GM18520 (cell line): ENCODE measurements at regions not wholly inside any gene's neighbourhood (a gene's known extent, or its start where the extent isn't known, plus 50 kb on each side); places are given as distances from the start of the nearest gene placed in this dataset.
A peak's percentile ranks its signal among the peaks of the same experiment; 100 is the strongest.
"Not testable (repeated sequence)": the region's sequence is repeated elsewhere in the genome, so short reads cannot be mapped to it uniquely, and the experiment has no call there.

ENCODE experiments used
- ATAC-seq: cut with Tn5 transposase; IDR thresholded peaks from one replicate; pipeline ENCODE4 v1.9.1; 2021; ENCODE audit not compliant: unreplicated experiment

DNA sequence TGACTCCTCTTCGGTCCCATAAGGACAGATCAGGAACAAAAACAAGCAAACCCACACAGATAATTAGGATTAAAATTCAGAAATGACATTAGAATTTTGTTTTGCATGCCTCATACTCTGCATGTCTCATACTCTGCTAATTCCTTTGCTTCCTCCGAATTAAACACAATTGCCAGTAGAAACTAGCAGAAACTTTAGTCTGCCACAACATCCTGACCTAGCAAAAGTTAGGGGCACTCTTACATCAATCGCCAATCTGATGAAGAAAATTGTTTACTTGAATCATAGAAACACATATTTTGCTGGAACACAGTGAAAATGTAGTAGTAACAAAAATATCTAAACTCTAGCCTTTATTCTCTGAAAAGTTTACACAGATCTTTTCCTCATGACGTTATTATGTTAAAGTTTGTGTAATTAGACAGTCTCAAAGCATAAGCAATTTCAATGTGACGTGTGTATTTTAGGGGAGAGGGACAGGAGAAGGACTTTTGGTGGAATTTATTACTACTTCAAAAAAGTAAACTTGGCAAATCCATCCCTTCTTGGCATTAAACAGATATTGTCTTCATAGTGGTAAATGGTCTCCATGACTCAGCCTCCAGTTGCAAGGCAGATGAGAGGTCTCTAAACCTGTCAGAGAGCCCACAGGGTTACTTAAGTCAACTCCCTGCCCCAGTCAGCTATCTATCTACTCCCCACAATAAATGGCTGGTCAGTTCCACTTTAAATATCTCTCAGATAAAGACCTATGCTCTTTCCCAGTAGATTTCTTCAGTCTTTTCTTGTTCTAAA lies 249.8 kb upstream of the UBASH3B start:
- no peak for ATAC-seq

DNA sequence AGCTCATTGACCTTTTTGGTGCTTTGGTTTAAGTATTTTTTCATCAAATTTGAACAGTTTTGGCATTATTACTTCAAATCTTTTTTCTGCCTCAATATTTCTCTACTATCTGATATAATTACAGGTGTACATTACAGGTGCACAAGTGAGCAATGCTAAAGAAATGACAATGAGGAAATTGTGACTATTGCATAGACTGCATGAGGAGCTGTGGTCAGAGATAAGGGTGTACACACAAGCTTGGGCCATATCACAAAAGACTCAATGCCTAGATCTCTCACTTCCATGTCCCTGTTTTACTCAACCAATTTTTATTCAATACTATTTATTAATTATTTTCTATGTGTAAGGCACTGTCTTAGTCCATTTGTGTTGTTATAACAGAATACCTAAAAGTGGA lies 251.0 kb upstream of the UBASH3B start:
- ATAC-seq: no peak

DNA sequence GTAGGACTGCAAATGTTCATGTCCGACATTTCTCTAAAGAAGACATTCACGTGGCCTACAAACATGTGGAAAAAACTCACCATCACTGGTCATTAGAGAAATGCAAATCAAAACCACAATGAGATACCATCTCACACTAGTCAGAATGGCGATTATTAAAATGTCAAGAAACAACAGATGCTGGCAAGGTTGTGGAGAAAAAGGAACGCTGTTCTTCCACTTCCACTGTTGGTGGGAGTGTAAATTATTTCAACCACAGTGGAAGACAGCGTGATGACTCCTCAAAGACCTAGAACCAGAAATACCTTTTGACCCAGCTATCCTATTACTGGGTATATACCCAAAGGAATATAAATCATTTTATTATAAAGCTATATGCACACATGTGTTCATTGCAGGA lies 253.9 kb upstream of the UBASH3B start:
- not testable (repeated sequence) for ATAC-seq

GRCh38 chr11:122399375-122399774 lies 256.1 kb upstream of the UBASH3B start:
- no peak for ATAC-seq

DNA sequence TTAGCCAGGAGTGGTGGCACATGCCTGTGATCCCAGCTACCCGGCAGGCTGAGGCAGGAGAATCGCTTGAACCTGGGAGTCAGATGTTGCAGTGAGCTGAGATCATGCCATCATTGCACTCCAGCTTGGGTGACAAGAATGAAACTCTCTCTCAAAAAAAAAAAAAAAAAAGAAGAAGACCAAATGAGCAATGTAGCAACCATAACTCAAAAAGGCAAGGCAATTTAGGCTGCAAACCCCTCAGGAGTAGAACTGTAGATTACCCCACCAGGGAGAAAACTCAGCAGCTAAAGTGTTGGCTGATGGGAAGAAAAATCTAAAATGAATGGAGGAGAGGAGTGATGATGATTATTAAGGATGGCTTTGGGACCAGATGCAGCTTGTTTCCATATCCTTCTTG lies 256.7 kb upstream of the UBASH3B start:
- no peak for ATAC-seq

GRCh38 chr11:122398167-122398566 lies 257.4 kb upstream of the UBASH3B start:
- peak; percentile 41 for ATAC-seq

GRCh38 chr11:122395282-122395681 lies 260.2 kb upstream of the UBASH3B start:
- ATAC-seq: no peak

GRCh38 chr11:122394313-122394712 lies 261.2 kb upstream of the UBASH3B start:
- ATAC-seq: no peak

DNA sequence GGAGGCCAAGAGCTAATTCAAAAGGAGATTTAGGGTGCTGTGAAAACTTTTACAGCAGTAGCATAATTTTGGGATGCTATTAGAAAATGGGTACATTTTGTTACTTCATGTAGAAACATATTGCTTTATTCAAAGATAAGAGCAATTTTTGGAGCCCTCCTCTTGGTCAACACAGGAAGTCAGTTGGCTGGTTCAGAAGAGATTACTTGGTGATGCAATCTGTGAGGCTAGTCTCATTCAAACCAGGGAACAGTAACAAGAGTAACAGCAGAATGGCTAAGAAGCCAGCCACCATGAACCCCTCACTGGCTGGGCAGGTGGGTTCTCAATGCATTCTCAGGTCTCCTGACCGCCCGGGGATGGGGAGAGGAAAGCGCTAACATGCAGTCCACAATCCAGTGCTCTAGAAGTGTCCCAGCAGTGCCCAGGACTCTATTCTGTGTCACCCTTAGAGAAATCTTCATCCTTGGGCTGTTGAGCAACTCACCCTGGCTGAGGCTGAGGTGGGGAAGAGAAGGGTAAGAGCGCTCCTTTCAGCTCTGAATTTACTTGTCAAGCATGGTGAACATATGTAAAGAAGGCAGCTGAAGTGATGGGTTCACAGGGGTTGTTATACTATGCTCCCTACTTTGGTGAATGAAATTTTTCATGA lies 262.2 kb upstream of the UBASH3B start:
- no peak for ATAC-seq

DNA sequence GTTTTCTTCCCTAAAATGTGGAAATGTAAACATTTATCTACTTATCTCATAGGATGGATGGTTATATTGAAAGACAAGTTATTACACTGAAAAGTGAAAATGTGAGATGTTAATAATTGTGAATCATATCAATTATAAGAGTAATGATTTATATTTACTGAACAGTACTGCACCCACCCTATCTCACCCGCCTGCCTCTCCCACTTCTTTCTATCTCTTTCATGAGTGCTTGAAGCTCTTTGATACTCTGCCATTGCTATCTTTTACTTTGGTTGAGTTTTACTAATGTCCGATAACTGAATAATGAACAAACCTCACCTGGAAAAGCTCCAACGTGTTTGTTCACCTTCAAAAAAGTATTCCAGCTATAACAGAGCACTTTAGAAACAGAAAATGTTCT lies 263.0 kb upstream of the UBASH3B start:
- no peak for ATAC-seq

- ATAC-seq: no peak
These were observed 264.5 kb upstream of the UBASH3B start for GRCh38 chr11:122391049-122391448.

GRCh38 chr11:122383186-122383585 lies 267.2 kb upstream of the BLID start:
- no peak for ATAC-seq

- ATAC-seq: peak; percentile 89
These were observed 259.8 kb upstream of the BLID start for GRCh38 chr11:122375687-122376399.

- no peak for ATAC-seq
These were observed 252.8 kb upstream of the BLID start for GRCh38 chr11:122368796-122369195.

DNA sequence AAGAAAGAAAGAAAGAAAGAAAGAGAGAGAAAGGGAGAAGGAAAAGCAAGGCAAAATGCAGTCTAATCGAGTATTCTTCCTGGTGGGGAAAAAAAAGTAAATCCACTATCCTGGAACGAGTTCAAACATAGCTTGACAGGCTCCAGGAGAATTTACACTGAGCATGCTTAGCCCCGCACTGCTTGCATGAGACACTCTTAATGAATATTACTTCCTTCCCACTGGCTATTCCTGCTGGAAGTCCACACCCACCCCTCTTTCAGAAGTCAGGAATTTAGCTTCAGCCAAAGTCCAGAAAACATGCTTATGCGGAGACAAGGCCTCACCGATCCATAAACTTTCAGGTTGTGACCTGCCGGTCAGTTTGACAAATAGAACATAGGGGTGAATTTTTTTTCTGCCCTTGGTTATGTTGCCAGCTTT lies 251.8 kb upstream of the BLID start:
- ATAC-seq: no peak

DNA sequence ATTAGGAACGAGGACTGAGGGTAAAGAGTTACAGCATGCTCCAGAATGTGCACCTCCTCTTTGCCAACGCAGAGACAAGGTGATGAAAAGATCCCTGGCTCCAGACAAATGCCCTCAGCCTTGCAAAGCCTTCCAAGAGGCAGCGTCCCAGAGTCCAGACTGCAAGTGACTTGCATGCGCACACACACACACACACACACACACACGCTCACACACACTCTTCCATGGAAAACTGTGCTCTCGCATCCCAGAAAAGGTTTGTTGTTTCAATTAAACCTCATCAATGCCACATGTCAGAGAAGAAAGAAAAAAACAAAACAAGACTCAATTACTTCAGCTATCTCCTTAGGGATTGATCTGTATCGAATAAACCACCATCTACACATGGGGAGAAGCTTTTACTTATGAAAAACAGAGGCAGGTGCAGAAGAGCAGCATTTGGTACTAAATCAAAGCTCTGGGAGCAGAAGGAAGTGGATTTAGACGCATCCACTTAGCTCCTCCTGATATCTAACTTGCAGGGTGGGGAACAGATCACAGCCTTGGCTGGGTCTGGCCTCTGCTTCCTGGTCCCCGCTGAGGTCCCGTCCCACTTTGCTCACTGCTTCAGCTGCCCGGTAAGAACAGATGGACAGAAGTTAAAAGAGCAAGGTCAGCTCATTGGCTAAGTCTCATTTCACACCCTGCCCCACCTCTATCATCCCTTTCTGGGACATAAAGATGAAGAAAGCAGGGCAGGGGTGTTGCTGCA lies 249.8 kb upstream of the BLID start:
- ATAC-seq: no peak

- ATAC-seq: no peak
These were observed 247.3 kb upstream of the BLID start for GRCh38 chr11:122363296-122363695.

DNA sequence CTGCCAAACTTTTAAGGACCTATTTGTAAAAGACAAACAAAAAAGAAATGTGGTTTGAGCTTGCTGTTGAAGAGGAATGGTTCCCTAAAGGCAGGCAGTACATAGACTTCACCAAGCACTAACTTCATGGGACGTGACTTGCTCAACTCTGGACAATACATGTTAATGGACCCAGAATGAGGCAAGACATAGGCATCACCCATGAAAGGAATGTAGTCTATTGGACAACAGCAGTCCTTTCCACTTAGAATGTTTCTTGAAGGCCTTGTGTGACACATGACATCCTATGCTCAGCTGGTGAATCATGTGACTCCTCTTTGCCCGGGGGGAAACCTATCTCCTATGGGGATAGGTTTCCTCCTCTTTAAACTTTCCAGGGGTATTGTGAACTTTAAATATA lies 246.4 kb upstream of the BLID start:
- no peak for ATAC-seq

DNA sequence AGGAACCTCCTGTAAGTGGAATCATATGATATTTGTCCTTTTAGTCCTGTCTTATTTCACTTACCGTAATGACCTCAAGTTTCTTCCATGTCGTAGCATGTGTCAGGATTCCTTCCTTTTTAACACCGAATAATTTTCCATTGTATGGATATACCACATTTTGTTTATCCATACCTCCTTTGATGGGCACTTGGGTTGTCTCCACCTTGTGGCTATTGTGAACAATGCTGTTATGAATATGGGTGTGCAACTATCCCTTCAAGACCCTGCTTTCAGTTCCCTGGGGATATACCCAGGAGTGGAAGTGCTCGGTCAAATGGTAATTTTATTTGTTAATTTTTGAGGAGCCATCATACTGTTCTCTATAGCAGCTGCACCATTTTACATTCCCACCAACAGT lies 244.9 kb upstream of the BLID start:
- no peak for ATAC-seq

DNA sequence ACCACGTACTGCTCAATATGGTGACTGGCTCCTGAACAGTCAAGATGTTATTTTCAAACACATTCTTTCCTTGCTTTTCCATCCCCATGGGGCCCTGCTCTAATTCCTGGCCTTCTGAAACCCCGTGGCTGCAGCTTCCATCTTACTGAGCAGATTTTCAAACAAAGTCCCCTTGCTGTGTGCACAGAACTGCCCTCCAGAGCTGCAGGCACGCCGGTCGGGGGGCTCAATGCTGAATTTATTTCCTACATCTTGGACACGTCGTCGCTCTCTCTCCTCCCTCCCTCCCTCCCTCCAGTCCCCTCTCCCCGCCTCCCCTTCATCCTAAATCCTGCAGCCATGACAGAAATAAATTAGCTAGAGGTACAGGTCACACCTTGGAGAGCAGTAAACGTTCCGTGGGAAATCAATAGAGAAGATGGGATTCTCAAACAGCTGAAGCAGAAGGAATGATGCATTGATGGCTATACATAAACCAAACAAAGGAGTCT lies 243.1 kb upstream of the BLID start:
- ATAC-seq: no peak

- no peak for ATAC-seq
These were observed 242.3 kb upstream of the BLID start for GRCh38 chr11:122358292-122358691.
